Astrocyte of the cerebellum (primary cell): ENCODE measurements at regions not wholly inside any gene's neighbourhood (a gene's known extent, or its start where the extent isn't known, plus 50 kb on each side); places are given as distances from the start of the nearest gene placed in this dataset.

Source experiments
- DNase-seq: peaks from one replicate; pipeline ENCODE4 v3.0.0-alpha.2; 2011; ENCODE audit warnings: low read depth
- H3K4me3 ChIP-seq: 2 replicates; pipeline ENCODE4 v1.5.1; 2011; ENCODE audit warnings: mild to moderate bottlenecking, low read depth, low read length, moderate library complexity
- CTCF ChIP-seq: IDR thresholded peaks from 2 replicates; pipeline ENCODE4 v1.5.1; 2012; ENCODE audit warnings: low read length, low read depth, moderate library complexity, mild to moderate bottlenecking; ENCODE audit errors: missing control alignments
- in situ Hi-C: cut with HindIII; loops from 2 replicates; pipeline ENCODE4 v1.10.0; 2017; ENCODE audit warnings: low sequenced_read_pairs

- no peak overlapping the region for H3K4me3 ChIP-seq
- in situ Hi-C loops, result no loop called here
- no peak for DNase-seq
- TF ChIP-seq CTCF, result no peak
These were observed 250.5 kb downstream of the AACS start for GRCh38 chr12:125315771-125316170.

GRCh38 chr12:125320177-125320576 lies 254.9 kb downstream of the AACS start:
- in situ Hi-C loops, result no loop called here
- TF ChIP-seq CTCF, result no peak
- no peak for DNase-seq
- no peak overlapping the region for H3K4me3 ChIP-seq

DNA sequence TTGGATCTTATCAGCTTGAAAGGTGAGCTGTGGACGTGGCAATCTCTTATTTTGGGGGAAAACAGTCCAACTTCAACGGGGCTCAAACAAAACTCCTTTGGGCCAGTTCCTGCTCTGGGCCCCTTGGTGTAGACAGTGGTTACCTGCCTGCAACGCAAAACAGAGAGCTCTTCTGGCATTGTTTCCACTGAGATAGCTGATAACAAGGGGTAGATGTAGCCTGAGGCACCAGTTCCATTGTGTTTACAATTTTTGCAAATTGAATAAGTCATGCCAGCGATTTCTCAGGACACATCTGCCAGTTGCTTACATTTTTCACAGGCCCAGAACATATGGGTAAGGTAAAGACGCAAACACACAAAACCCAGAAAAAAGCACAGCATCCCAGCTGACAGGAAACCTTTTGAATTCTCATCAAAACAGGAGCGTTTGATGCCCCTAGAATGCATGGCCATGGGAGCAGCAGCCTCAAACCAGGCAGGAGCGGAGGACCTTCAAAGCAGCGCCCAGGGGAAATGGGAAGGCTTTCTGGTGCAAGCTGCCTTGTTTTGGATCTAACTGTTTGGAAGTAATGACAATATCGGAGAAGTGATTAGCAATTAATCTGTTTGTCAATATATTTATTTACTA lies 259.7 kb downstream of the AACS start:
- DNase-seq, result no peak
- H3K4me3 ChIP-seq, result no peak overlapping the region
- TF ChIP-seq CTCF, result no peak
- in situ Hi-C loops, result no loop called here

DNA sequence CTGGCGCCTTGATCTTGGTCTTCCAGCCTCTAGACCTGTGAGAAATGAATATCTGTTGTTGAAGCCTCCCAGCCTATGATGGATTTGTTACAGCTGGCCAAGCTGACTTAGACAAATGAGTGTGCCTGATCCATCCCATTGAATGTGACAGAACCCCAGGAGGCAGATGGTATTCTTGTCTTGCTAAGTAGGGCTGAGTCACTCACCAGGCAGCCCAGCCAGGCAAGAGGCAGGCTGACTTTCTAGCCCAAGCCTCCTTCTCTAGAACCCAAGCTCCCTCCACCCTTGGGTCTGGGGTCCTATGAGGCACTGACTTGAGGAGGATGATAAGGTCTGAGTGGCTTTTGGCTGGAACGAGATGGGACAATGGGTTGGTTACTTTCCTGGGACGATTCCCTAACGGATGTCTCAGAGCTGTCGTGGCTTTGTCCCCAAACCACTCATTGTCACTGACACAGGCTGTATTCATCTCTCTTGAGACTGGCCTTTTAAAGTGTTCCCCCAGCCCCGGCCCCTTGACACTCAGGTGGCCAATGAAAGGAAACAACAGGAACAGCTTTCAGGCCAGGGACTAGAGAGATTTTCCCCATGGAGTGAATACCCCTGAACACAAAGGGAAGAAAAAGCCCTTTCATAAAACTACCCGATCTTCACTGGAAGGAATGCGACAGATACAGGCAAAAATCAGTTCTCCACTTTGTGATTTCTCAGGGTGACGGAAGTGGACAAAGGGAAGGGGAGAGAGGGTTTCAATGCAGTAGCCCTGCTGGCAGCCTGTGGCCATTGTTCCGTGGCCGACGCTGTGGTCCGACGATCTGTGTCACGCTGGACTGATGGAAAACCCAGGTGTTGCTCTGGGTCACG lies 264.2 kb downstream of the AACS start:
- in situ Hi-C loops, result no loop called here
- DNase-seq, result no peak
- H3K4me3 ChIP-seq, result no peak overlapping the region
- TF ChIP-seq CTCF, result no peak

- peak; percentile 86 for TF ChIP-seq CTCF
- H3K4me3 ChIP-seq, result peak overlapping the region; percentile 49
- DNase-seq, result no peak
- in situ Hi-C loops, result no loop called here
These were observed 265.6 kb downstream of the AACS start for GRCh38 chr12:125330645-125331341.

GRCh38 chr12:125331342-125332052 lies 266.3 kb downstream of the AACS start:
- H3K4me3 ChIP-seq, result peak overlapping the region; percentile 49
- TF ChIP-seq CTCF, result no peak
- in situ Hi-C loops, result no loop called here
- DNase-seq, result no peak
